ENCODE measurements at regions not wholly inside any gene's neighbourhood (a gene's known extent, or its start where the extent isn't known, plus 50 kb on each side); places are given as distances from the start of the nearest gene placed in this dataset.

DNA sequence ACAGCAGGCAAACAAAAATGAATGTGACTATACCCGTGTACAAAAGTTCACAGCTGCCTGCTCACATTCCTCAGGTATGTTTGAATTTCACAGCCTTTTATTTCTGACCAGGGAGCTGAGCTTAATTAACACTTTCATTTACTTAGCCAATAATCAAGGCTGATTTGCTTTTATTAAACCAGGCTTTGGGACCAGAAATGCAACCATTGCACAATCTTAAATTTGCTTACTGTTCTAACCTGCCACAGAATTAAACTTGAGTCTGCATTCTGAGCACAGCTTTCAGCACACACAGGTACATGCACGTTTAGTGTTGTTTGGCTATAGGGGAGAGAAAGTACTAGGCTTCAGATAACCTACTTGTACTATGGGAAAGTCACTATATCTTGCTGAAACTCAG is 372.4 kb upstream of the ATP5MC3 start:
- TF ChIP-seq, protein P1, sequence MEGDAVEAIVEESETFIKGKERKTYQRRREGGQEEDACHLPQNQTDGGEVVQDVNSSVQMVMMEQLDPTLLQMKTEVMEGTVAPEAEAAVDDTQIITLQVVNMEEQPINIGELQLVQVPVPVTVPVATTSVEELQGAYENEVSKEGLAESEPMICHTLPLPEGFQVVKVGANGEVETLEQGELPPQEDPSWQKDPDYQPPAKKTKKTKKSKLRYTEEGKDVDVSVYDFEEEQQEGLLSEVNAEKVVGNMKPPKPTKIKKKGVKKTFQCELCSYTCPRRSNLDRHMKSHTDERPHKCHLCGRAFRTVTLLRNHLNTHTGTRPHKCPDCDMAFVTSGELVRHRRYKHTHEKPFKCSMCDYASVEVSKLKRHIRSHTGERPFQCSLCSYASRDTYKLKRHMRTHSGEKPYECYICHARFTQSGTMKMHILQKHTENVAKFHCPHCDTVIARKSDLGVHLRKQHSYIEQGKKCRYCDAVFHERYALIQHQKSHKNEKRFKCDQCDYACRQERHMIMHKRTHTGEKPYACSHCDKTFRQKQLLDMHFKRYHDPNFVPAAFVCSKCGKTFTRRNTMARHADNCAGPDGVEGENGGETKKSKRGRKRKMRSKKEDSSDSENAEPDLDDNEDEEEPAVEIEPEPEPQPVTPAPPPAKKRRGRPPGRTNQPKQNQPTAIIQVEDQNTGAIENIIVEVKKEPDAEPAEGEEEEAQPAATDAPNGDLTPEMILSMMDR (IDR thresholded peaks at IDR 0.05) = no peak
- TF ChIP-seq POLR2AphosphoS5 (IDR thresholded peaks at IDR 0.05) (no peak), POLR2A (IDR thresholded peaks at IDR 0.05) (no peak), EP300 (IDR thresholded peaks at IDR 0.05) (no peak)
